NCI-H82 treated with DMSO at 0.1 percent for 48 hours (cell line): ENCODE measurements at regions not wholly inside any gene's neighbourhood (a gene's known extent, or its start where the extent isn't known, plus 50 kb on each side); places are given as distances from the start of the nearest gene placed in this dataset.
"Not testable (repeated sequence)": the region's sequence is repeated elsewhere in the genome, so short reads cannot be mapped to it uniquely, and the experiment has no call there.

Experiments used
- DNase-seq: peaks from one replicate; lab custom pipeline; 2025; ENCODE audit not compliant: unreplicated experiment; lab: John Stamatoyannopoulos, UW

DNA sequence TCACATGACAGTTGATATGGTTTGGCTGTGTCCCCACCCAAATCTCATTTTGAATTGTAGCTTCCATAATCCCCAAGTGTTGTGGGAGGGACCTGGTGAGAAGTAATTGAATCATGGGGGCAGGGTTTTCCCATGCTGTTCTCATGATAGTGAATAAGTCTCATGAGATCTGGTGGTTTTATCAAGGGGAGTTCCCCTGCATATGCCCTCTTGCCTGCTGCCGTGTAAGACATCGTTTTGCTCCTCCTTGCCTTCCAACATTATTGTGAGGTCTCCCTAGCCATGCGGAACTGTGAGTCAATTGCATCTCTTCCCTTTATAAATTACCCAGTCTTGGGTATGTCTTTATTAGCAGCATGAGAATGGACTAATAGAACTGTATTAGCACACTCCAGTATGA is 382.4 kb upstream of the PODXL start:
- DNase-seq, result not testable (repeated sequence)

DNA sequence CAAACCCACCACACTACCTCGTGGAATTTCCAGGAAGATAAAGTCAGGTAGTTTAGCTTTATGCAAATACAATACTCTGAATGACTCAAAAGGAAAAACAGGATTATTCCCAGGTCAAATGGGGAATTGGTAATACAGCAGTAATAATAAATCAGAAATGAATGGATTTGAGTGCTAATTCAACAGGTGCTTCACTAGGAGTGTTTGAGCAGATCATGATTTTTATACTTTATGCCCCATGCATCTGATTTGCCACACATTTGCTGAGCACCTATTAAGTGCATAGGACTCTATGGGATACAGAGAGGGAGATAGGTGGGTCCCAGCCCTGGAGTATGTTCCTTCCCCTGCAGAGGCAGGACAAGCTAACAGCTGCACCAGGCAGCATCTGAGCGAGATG is 381.4 kb upstream of the PODXL start:
- DNase-seq, result no peak

DNA sequence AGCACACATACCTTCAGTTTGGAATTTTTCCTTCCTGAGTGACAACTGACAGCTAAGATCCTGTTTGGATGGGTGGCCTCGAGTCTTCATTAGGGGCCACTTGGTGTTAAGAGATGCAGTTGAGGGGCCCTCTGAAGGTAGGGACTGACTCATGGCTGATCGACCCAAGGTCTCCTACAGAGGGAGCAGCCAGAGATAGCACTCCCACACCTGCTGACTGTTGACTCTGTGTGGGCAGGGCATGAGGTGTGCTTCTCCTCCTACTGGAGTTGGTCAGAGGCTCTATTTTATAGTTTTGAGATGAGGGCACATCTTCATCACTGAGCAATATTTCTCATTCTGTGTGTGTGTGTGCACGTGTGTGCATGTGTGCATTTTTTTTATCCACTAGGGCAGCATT is 378.8 kb upstream of the PODXL start:
- no peak for DNase-seq

DNA sequence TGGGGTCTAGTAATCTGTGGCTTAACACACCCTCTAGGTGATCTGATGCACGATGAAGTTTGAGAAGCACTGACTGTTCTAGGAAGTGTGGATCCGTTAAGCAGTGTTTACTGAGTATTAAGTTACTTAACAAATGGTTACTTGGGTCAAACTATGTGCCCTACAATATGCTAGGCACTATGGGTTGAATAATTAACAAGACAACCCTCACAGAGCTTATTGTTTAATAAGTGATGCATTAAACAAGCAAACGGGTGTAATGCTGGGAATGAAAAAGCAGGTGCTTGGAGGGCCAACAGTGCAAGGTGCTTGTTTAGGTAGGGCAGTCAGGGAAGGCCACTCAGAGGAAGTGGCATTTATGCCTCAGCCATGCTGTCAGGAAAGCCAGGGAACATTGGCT is 378.0 kb upstream of the PODXL start:
- DNase-seq, result no peak

DNA sequence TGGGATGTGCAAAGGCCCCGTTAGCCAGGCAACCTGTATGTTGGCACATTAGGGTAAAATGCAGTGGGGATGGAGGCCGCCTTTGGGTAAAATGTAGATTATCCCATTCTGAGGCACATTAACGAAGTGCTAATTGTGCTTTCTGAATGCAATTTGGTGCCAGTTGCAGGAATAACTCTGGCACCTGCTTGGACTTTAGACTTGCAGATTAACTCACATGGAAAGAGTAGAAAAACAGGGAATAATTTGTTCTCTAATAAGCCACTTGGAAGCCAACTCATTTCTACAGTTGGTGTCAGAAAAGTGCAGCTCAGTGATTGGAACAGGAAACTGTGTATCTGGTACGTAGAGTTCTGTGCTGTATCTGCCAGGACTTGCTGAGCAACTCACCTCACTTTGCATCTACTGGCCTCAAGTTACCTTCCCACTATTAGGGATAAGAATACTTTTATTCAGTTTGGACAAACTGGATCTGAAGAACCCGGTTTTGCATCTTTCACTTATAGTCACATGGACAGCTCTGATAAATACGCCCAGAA is 377.4 kb upstream of the PODXL start:
- no peak for DNase-seq

DNA sequence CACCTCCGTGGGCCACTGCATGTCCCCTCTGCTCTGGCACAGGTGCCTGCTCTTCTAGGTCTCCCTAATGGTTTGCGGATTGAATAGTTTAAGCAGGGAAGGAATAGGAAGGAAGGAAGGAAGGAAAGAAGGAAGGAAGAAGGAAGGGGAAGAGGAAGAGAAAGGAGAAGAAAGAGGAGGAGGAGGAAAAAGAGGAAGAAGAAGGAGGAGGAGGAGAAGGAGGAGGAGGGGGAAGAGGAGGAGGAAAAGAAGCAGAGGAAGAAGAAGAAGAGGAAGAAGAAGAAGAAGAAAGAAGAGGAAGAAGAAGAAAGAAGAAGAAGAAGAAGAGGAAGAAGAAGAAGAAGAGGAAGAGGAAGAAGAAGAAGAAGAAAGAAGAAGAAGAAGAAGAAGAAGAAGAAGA is 376.8 kb upstream of the PODXL start:
- DNase-seq, result not testable (repeated sequence)

DNA sequence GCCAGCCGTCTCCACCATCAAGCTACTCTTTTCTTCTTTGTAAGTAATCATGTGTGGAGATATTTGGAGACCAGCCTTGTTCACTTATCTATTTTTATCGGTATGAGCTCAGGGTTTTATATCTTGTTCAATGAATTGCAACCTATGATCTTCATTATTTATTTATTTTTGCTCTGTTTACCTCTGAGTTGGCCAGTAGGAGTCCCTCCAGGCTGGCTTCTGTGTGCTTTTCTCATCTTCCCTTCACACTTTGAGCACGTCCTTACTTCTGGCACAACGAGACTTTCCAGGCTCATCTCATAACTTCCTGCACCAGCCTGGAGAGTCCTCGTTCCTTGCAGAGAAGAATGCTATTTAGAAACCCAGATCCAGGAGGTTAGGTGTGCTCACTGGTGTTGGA is 375.8 kb upstream of the PODXL start:
- DNase-seq, result no peak

DNA sequence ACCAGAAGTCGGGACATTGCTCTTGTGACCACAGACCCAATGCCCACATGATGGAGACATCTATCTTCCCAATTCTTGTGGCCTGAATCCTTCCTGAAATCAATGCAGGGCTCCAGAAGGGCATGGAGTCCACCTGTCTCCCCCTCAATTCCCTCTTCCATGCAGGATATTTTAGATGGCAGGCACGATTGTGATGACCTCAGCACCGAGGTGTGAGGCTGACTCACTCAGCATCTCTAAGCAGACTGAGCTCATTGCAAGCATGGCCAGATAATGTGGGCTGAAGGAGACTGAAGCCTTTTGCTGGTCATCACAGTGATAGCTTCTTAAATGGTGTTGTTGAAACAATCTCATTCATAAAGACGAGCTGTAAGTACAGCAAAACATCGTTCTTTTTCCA is 374.9 kb upstream of the PODXL start:
- DNase-seq, result no peak

DNA sequence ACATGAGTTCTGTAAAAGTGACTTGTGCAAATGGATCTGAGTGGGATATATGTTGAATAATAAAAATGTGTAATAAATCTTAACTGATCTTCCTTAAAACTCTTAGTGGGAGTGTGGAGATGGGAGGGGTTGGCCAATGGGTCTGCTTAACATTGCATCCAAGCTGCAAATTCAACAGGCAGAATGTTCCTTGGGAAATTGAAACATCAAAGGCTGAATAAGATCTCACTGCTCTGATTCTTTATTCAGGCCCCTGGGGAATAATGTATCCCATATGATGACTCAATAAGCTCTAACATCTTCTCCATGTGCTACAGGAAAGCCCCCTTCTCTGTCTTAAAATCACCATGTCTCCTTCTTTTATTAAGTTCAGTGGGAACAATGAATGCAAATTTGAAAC is 373.2 kb upstream of the PODXL start:
- no peak for DNase-seq

DNA sequence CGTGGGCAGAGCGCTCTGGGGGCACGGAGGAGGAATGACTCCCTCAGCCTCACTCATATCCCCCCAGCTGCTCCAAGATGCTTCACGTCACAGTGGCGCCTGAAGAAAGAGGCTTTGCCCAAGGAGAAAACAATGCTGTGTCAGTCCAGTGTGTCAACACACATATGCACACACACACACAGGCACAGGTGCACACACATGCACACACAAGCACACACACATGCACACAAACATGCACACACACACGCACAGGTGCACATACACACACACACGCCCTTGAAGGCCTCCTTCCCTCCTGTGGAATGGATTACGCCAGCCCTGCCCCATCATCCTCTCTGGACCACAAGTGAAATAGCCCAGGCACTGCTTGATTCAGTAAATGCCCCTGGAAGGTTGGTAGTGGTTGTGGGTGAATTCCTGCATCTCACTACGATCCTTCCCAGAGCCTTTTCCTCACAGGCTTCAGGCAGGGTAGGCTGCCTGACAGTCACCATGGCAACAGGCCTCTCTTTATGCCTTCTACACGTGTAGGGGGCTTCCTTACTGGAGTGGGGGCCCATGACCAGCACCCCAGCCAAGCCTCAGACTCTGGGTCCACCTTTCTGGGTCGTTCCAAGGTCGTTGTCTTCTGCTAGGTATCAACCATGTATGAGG is 371.5 kb upstream of the PODXL start:
- no peak for DNase-seq

DNA sequence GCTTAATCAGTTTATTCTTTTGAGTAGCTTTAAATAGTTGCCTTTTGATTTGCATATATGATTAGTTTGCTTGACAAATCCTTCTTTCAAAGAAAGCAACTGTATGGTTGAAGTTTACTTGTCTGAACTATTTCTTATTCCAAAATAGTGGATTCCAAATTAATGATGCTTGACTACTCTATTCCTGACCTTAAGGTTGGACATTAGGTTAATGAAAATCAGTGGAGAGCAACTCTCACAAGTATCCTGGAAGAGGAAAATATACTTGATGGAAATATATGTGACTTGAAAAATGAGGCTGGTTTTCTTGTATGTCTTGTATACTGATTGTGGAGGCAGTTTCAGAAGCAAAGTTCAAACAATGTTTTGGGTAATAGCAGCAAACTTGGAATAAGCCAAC is 369.2 kb upstream of the PODXL start:
- no peak for DNase-seq

DNA sequence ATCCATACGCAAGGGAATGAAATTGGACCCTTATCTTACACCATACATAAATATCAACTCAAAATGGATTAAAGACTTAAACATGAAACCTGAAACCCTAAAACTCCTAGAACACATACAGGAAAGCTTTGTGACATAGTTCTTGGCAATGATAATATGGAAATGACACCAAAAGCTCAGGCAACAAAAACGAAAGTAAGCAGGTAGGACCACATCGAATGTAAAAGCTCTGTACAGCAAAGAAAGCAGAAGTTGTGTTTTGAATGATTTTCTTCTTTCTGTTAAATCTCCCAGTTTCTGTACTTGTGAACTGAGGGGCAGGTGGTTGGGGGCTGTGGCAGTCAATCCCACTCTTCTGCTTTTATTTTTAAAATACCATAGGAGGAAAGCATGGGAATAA is 368.4 kb upstream of the PODXL start:
- no peak for DNase-seq

DNA sequence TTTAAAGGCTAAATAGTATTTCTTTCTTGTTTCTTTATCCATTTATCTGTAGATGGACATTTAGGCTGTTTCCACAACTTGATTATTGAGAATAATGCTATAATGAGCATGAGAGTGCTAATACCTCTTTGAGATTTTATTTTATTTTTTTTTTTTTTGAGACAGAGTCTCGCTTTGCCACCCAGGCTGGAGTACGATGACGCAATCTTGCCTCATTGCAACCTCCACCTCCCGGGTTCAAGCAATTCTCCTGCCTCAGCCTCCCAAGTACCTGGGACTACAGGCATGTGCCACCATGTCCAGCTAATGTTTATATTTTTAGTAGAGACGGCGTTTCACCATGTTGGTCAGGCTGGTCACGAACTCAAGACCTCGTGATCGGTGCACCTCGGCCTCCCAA is 366.5 kb upstream of the PODXL start:
- not testable (repeated sequence) for DNase-seq

DNA sequence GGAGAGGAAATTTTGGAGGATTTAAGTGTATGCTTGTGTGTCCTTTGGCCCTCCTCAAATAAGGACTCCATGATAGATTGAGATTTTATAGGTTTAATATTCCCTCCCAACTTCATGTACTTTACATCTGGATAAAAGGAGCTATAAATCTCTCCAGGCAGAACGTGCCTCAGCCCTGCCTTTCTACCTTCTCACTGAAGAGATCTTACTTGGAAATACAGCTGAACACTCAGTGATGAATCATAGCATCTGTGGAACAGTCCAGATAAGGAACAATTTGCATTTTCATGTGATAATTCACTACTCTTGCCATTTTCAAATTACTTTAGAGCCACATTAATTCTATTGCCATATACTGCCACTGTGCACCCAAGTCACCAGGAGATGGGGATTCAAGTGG is 364.6 kb upstream of the PODXL start:
- DNase-seq, result no peak

DNA sequence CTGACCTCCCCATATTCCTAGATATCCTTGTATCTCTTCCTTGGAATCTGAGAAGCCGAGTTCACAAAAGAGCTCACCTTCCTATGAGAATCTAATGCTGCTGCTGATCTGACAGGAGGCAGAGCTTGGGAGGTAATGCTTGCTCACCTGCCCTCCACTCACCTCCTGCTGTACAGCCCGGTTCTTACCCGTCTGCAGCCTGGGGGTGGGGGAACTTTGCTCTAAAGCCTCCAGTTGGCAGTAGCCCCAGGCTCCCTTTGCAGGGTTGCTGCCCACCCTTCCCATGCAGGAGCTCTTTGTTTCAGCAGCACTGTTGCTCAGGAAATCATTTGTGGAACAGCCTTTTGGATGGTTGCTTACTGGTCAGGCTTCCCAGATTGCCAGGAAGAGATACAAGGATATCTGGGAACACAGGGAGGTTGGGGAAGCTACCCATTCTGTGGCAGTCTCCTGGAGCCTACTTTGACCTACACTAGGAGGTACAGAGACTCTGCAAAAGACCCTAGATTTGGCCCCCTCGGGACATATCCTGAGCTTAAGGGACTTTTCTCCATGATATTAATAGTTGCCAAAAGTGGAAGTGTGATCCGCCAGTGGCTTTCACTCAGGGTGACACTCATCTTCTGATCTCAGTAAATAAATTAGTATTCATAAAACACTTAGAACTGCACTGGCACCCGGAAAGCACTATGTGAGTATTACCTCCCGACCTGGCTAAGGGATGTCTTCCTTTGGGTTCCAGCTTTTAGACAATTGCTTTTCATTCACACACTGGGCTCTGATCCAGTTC is 363.7 kb upstream of the PODXL start:
- no peak for DNase-seq

DNA sequence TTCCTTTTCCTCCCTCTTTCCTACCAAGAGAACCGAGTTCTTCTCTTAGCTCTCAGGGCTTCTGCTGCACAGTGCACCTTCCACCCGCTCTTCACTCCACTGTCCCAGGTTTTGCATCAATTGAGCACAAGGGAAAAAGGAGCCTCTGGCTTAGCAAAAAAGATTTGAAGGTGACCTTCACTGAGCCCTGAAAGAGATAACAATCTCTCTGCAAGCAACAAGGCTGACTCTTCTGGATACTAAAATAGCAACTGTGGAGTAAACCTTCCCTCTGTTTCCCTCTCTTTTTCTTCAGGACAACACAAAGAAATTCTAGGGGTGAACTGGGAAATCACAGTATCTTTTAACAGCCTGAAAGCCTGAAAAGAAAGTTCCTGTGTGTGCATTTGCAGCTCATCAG is 354.7 kb upstream of the PODXL start:
- DNase-seq, result no peak

DNA sequence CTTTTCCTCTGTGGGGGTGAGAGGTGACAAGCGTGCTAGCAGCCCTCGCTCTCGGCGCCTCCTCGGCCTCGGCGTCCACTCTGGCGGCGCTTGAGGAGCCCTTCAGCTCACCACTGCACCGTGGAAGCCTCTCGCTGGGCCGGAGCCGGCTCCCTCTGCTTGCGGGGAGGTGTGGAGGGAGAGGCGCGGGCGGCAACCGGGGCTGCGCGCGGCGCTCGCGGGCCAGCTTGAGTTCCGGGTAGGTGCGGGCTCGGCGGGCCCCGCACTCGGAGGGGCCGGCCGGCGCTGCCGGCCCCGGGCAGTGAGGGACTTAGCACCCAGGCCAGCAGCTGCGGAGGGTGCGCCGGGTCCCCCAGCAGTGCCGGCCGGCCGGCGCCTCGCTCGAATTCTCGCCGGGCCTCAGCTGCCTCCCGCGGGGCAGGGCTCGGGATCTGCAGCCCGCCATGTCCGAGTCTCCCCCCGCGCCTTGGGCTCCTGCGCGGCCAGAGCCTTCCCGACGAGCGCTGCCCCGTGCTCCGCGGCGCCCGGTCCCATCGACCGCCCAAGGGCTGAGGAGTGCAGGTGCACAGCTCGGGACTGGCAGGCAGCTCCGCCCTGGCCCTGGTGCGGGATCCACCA is 352.8 kb upstream of the PODXL start:
- DNase-seq, result no peak

DNA sequence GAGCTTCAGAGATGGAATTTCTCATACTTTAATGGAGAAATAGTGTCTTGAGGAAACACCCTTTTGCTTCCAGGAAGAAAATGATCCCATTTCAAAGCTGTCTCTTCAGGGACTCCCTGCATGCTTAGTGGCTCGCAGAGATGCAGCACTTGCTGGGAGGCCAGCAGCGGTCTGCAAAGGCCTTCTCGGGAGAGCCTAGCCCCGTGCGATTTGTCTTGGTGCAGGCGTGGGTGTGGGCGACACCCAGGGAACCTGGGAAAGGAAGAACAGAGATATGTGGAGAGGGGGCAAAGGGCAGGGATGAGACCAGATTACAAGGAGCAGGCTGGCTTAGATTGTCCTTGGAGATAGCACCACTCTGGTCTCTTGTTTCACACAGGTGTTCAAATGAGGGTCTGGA is 352.3 kb upstream of the PODXL start:
- DNase-seq, result no peak

DNA sequence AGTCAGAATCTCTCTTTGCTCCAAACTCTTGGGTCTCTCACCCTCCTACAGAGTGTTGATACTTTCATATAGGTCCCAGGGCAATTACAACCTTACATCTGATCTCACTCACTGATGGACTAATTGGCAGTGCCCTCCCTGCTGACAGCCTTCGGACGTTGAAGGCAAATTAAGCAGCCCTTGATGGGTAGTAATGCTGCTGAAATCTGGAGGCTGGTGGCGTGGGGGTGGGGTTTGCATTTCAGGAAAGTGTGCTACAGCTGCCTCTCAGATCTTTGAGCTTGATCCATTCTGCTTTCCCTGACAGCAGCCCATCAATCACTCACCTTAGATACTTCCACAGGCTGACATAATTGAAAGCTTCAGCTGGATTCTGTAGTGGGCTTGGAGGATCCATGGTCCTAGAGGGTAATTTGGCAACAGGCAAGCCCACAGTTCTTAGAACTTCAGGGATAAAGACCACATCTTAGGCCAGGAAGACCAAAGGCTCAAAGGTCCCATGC is 349.1 kb upstream of the PODXL start:
- no peak for DNase-seq

DNA sequence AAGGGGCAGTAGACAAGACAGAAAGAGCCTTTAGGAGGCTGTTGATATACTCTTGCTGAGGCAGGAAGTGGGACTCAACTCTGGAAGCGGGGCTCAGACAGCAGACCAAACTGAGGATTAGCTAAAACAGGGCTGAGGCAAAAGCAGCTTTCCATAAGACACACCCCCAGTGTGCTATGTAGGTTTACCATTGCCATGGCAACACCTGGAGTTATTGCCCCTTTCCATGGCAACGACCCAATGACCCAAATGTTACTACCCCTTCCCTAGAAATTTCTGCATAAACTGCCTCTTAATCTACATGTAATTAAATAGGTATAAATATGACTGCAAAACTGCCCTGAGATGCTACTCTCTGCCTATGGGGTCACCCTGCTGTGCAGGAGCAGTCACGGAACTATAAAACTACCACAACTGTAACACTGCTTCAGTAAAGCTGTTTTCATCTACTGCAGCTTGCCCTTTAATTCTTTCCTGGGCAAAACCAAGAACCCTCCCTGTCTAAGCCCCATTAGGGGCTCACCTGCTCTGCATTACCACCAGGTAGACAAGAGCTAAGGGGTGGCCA is 348.4 kb upstream of the PODXL start:
- DNase-seq, result no peak

DNA sequence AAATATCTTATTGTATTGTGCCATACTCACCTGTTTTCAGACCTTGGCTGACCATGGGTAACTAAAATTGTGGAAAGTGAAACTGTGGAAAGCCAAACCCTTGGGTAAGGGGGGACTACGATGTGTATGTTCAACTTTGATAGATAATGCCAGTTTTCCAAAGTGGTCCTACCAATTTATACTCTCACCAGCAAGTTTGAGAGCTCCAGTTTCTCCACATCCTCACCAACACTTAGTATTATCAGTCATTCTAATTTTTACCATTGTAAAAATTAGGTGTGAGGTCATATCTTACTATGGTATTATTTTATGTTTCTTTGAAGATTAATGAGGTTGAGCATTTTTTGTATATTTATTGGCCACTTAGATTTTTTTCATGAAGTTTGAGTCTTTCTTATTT is 346.9 kb upstream of the PODXL start:
- DNase-seq, result no peak
